Stimulated activated naive CD8-positive, alpha-beta T cell treated with anti-CD3 and anti-CD28 coated beads, Interleukin-15, amount 100 ng/mL, for 72 hours (primary cell): ENCODE measurements at regions not wholly inside any gene's neighbourhood (a gene's known extent, or its start where the extent isn't known, plus 50 kb on each side); places are given as distances from the start of the nearest gene placed in this dataset.

Experiments used
- ATAC-seq: fragments of 150-1000 bp; cut with Tn5 transposase; 2 replicates; pipeline ENCODE4 v1.10.0; 2021; ENCODE audit warnings: mild to moderate bottlenecking, moderate library complexity
- DNase-seq, 2 donors: peaks; one replicate each; pipeline ENCODE4 v3.0.0; 2021 to 2022
- H3K27ac Mint-ChIP-seq, 2 donors: one replicate each; pipeline ENCODE4 v1.8.0; 2022; ENCODE audit warnings: mild to moderate bottlenecking in 2 of 2, mixed read lengths in 2 of 2, moderate library complexity in 2 of 2
- H3K27me3 Mint-ChIP-seq: one replicate; pipeline ENCODE4 v1.8.0; 2022; ENCODE audit warnings: mixed read lengths
- H3K4me1 Mint-ChIP-seq: one replicate; pipeline ENCODE4 v1.8.0; 2022; ENCODE audit warnings: mild to moderate bottlenecking, mixed read lengths
- H3K4me3 Mint-ChIP-seq, 2 donors: one replicate each; pipeline ENCODE4 v1.8.0; 2022; ENCODE audit warnings: mild to moderate bottlenecking in 2 of 2, mixed read lengths in 2 of 2, moderate library complexity in 1 of 2
- H3K9me3 Mint-ChIP-seq, 2 donors: one replicate each; pipeline ENCODE4 v1.8.0; 2022; ENCODE audit warnings: mixed read lengths in 2 of 2

DNA sequence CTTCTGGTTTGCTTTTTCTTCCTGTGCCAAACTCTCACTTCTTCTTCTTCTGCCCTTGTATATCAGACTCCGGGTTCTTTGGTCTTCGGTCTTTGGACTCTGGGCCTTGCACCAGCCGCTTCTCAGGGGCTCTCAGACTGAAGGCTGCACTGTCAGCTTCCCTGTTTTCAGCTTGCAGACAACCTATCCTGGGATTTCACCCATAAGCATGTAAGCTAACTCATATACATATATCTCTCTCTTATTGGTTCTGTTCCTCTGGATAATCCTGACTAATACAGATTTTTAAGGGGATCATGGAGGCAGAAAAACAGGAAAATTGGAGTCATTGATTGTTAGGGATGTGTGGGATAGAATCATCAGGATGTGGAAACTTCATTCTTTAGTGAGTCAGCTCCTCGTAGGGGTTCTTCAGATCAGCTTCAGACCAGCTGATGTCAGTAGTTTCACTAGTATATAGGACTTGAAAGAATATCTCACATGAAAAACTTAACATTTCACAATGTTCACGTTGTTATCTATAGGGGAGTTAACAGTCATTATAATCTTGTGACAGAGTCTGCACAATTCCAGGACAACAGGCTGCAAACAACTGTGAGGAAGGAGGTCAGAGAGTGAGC, 102.9 kb downstream of the RASSF9 start:
- Mint-ChIP-seq H3K4me1 (no peaks in the 10 kb centered on the region), H3K27ac (no peak overlapping the region), H3K9me3 (no peaks in the 10 kb centered on the region), H3K27me3 (no peaks in the 10 kb centered on the region), H3K4me3 (no peak overlapping the region)
- DNase-seq (no peak), ATAC-seq (no peak)

DNA sequence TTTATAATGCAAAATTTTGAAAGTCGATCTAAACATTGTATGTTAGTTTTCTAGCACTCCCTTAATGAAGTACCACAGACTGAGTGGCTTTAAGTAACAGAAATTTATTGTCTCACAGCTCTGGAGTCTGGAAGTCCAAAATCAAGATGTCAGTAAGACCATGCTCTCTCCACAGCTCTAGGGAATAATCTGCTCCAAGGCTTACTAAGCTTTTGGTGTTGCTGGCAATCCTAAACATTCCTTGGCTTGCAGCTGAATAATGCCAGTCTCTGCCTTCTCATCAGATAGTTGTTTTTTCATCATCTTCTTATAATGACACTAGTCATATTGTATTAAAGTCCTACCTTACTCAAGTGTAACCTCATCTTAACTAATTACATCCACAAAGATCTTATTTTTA, 102.2 kb downstream of the RASSF9 start:
- Mint-ChIP-seq H3K4me1 (no peaks in the 10 kb centered on the region), H3K27me3 (no peaks in the 10 kb centered on the region), H3K4me3 (no peak overlapping the region), H3K27ac (no peak overlapping the region), H3K9me3 (no peaks in the 10 kb centered on the region)
- DNase-seq, result no peak
- ATAC-seq, result no peak

DNA sequence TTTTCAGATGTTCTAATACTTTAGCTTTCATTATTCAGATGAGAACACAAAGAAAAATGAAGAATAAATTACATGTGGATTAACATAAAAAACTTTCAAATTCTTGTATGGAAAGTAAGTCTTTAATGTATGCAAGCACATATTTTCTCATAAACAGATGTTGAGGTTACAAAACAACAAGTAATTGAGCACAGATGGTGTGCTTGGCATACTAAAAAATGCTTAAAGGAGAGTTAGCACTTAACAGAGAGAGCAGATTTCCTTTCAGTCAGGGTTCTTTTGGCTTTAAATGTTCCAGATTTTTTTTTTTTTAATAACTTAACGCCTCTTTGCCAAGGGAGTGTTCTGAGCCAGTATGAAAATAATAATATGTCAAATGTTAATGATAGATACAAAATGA, 96.0 kb downstream of the RASSF9 start:
- Mint-ChIP-seq H3K27me3 (no peaks in the 10 kb centered on the region), H3K9me3 (no peaks in the 10 kb centered on the region), H3K27ac (no peak overlapping the region), H3K4me3 (no peak overlapping the region), H3K4me1 (no peaks in the 10 kb centered on the region)
- ATAC-seq (no peak), DNase-seq (no peak)

DNA sequence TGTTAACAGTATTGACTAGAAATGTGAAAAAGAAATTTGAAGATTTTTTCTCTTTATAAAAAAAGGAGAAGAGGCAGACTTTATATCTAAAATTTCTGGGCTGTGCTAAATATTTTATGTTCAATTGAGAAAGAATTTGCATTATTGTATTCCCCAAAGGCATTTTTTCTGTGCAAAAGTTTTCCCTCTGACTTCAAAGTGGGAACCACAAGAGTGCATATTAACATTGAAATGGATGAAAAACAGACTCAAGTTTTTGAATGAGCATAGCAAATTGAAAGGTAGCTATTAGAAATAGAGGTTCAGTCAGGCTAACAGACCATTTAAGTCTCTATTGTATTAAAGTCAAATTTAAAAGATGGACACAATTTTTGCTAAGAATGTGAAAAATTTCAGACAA, 95.2 kb downstream of the RASSF9 start:
- no peaks in the 10 kb centered on the region for H3K4me1 Mint-ChIP-seq
- H3K9me3 Mint-ChIP-seq, result no peaks in the 10 kb centered on the region
- no peak for DNase-seq
- ATAC-seq, result no peak
- no peak overlapping the region for H3K4me3 Mint-ChIP-seq
- no peaks in the 10 kb centered on the region for H3K27me3 Mint-ChIP-seq
- no peak overlapping the region for H3K27ac Mint-ChIP-seq

DNA sequence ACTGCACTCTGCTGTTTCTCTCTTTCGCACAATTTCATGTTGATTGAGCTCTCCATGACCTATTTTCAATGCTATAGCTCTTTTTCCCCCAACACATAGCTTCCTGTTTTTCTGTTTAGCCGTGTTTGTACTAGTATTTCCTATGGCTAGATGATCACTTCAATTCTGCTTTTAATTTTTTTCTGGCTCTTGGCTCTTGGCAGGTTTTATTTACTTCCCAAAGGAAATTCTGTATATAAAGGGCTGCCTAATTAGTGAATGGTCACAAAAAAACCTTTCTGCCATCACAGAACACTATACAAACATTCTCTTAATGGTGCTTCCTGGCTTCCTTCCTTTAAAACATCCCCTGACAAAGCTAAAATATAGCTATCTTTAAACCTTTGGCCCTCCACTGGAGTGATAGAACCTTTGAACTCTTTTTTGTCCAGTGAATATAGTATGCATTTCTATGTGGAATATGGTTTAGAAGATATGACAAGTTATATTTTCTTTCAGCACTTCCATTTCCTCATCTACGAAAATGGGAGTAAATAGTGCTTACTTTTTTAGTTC, 88.2 kb downstream of the RASSF9 start:
- no peak for ATAC-seq
- no peak for DNase-seq
- no peak overlapping the region for H3K27ac Mint-ChIP-seq

More for the DNA sequence above, 88.2 kb downstream of the RASSF9 start:
- H3K4me1 Mint-ChIP-seq, result no peaks in the 10 kb centered on the region
- no peaks in the 10 kb centered on the region for H3K9me3 Mint-ChIP-seq
- H3K4me3 Mint-ChIP-seq, result no peak overlapping the region
- no peaks in the 10 kb centered on the region for H3K27me3 Mint-ChIP-seq
